Tibial nerve (tissue), 4 donors: ENCODE measurements at regions not wholly inside any gene's neighbourhood (a gene's known extent, or its start where the extent isn't known, plus 50 kb on each side); places are given as distances from the start of the nearest gene placed in this dataset.
"Not testable (repeated sequence)": the region's sequence is repeated elsewhere in the genome, so short reads cannot be mapped to it uniquely, and the experiment has no call there.

Experiments used
- CTCF ChIP-seq, 5 experiments: fragments of 200-600 bp in 3 of 5; fragments of 450-650 bp in 2 of 5; sonication (generic) in 3 of 5; IDR thresholded peaks; one replicate each; pipeline ENCODE4 v1.5.1; 2016 to 2019; ENCODE audit warnings: antibody characterized with exemption in 5 of 5, mild to moderate bottlenecking in 3 of 5, moderate library complexity in 2 of 5
- EP300 ChIP-seq, 2 donors: sonication (generic); formaldehyde crosslinking; IDR thresholded peaks; one replicate each; pipeline ENCODE4 v1.6.1; 2017; ENCODE audit warnings: antibody characterized with exemption in 2 of 2, mild to moderate bottlenecking in 1 of 2
- POLR2A ChIP-seq, 2 donors: fragments of 450-650 bp; IDR thresholded peaks; one replicate each; pipeline ENCODE4 v1.6.1; 2017; ENCODE audit warnings: antibody characterized with exemption in 2 of 2, mild to moderate bottlenecking in 2 of 2, moderate library complexity in 2 of 2

- TF ChIP-seq CTCF, POLR2A, EP300 (IDR thresholded peaks at IDR 0.05): not testable (repeated sequence)
These were observed 178.5 kb upstream of the GRIN3A start for GRCh38 chr9:101916948-101917347.
